ENCODE measurements at regions not wholly inside any gene's neighbourhood (a gene's known extent, or its start where the extent isn't known, plus 50 kb on each side); places are given as distances from the start of the nearest gene placed in this dataset.

- Histone ChIP-seq H3K4me1 (no peaks in the 10 kb centered on the region), H3K9me3 (peaks cover 9% of the 10 kb centered on the region), H3K4me3 (no peak overlapping the region), H3K36me3 (no peaks in the 10 kb centered on the region), H3K27me3 (no peaks in the 10 kb centered on the region), H3K27ac (no peak overlapping the region)
- intact Hi-C loops (cut with DNase I), result no loop called here
- no peak for TF ChIP-seq POLR2A (IDR thresholded peaks at IDR 0.05)
- TF ChIP-seq POLR2AphosphoS5 (IDR thresholded peaks at IDR 0.05; ENCODE audit: insufficient read depth in 1 of 2, low read depth in 1 of 2), result no peak
- no peak for TF ChIP-seq CTCF (IDR thresholded peaks at IDR 0.05)
- no peak for DNase-seq (ENCODE audit: extremely low spot score in 2 of 2)
These were observed 53.0 kb upstream of the NAMPT start for GRCh38 chr7:106337754-106338153.

- no peak for DNase-seq (ENCODE audit: extremely low spot score in 2 of 2)
- H3K4me1 ChIP-seq, result no peaks in the 10 kb centered on the region
- no peak for TF ChIP-seq POLR2AphosphoS5 (IDR thresholded peaks at IDR 0.05; ENCODE audit: insufficient read depth in 1 of 2, low read depth in 1 of 2)
- no peak for TF ChIP-seq CTCF (IDR thresholded peaks at IDR 0.05)
- no peak for TF ChIP-seq POLR2A (IDR thresholded peaks at IDR 0.05)
- H3K27me3 ChIP-seq, result no peaks in the 10 kb centered on the region
- H3K27ac ChIP-seq, result no peak overlapping the region
- no peaks in the 10 kb centered on the region for H3K36me3 ChIP-seq
- no peak overlapping the region for H3K4me3 ChIP-seq
- intact Hi-C loops (cut with DNase I), result no loop called here
- H3K9me3 ChIP-seq, result no peaks in the 10 kb centered on the region
These were observed 51.0 kb upstream of the NAMPT start for GRCh38 chr7:106335814-106336213.
